GM19324 (cell line): ENCODE measurements at regions not wholly inside any gene's neighbourhood (a gene's known extent, or its start where the extent isn't known, plus 50 kb on each side); places are given as distances from the start of the nearest gene placed in this dataset.
"Not testable (repeated sequence)": the region's sequence is repeated elsewhere in the genome, so short reads cannot be mapped to it uniquely, and the experiment has no call there.

Experiments used
- ATAC-seq: cut with Tn5 transposase; IDR thresholded peaks from one replicate; pipeline ENCODE4 v1.9.1; 2021; ENCODE audit warnings: mild to moderate bottlenecking, moderate library complexity; ENCODE audit not compliant: unreplicated experiment, low FRiP score

- no peak for ATAC-seq
These were observed 1994.3 kb downstream of the MRPL39 start for GRCh38 chr21:23613014-23613413.

- no peak for ATAC-seq
These were observed 1995.1 kb downstream of the MRPL39 start for GRCh38 chr21:23612210-23612609.

- no peak for ATAC-seq
These were observed 1999.4 kb downstream of the MRPL39 start for GRCh38 chr21:23607782-23608431.

- no peak for ATAC-seq
These were observed 2005.7 kb downstream of the MRPL39 start for GRCh38 chr21:23601549-23601948.

- ATAC-seq, result no peak
These were observed 2013.7 kb downstream of the MRPL39 start for GRCh38 chr21:23593582-23593981.

- no peak for ATAC-seq
These were observed 2021.9 kb downstream of the MRPL39 start for GRCh38 chr21:23585419-23585818.

- no peak for ATAC-seq
These were observed 2027.7 kb downstream of the MRPL39 start for GRCh38 chr21:23579573-23579972.

GRCh38 chr21:23578027-23578426, 2029.3 kb downstream of the MRPL39 start:
- no peak for ATAC-seq

GRCh38 chr21:23574932-23575331, 2032.3 kb downstream of the MRPL39 start:
- no peak for ATAC-seq

- ATAC-seq, result not testable (repeated sequence)
These were observed 2058.4 kb downstream of the MRPL39 start for GRCh38 chr21:23548924-23549323.

- ATAC-seq, result no peak
These were observed 2063.9 kb downstream of the MRPL39 start for GRCh38 chr21:23543333-23543732.

GRCh38 chr21:23542097-23542496, 2065.2 kb downstream of the MRPL39 start:
- ATAC-seq, result no peak

GRCh38 chr21:23541571-23541970, 2065.7 kb downstream of the MRPL39 start:
- no peak for ATAC-seq

GRCh38 chr21:23534850-23535249, 2072.4 kb downstream of the MRPL39 start:
- no peak for ATAC-seq

GRCh38 chr21:23531444-23531843, 2075.8 kb downstream of the MRPL39 start:
- no peak for ATAC-seq

- ATAC-seq, result no peak
These were observed 2082.6 kb downstream of the MRPL39 start for GRCh38 chr21:23524685-23525084.

GRCh38 chr21:23522751-23523150, 2084.5 kb downstream of the MRPL39 start:
- no peak for ATAC-seq

GRCh38 chr21:23507501-23507900, 2099.8 kb downstream of the MRPL39 start:
- no peak for ATAC-seq

GRCh38 chr21:23496729-23497128, 2110.6 kb downstream of the MRPL39 start:
- ATAC-seq, result peak; percentile 88

GRCh38 chr21:23488245-23488644, 2119.0 kb downstream of the MRPL39 start:
- ATAC-seq, result no peak

GRCh38 chr21:23480591-23481270, 2126.6 kb downstream of the MRPL39 start:
- ATAC-seq, result no peak

GRCh38 chr21:23478381-23478780, 2128.9 kb downstream of the MRPL39 start:
- no peak for ATAC-seq
